Psoas muscle (tissue), 7 donors: ENCODE measurements at regions not wholly inside any gene's neighbourhood (a gene's known extent, or its start where the extent isn't known, plus 50 kb on each side); places are given as distances from the start of the nearest gene placed in this dataset.

Experiments
- ATAC-seq, 4 donors: fragments of 200-7000 bp; cut with Tn5 transposase; one replicate each; pipeline ENCODE4 v1.9.1; 2020; ENCODE audit warnings: moderate library complexity in 3 of 4, mild to moderate bottlenecking in 2 of 4
- DNase-seq, 2 donors: peaks; one replicate each; pipeline ENCODE4 v3.0.0-alpha.2; 2020
- H3K27ac ChIP-seq: fragments of 200-600 bp; one replicate; pipeline ENCODE4 v1.8.0; 2022
- H3K27me3 ChIP-seq, 3 donors: fragments of 200-600 bp in 1 of 3; one replicate each; pipeline versions ENCODE4 v1.6.1 to v1.8.0; 2013 to 2022; ENCODE audit warnings: low read length in 2 of 3, mild to moderate bottlenecking in 2 of 3, moderate library complexity in 1 of 3; ENCODE audit not compliant: insufficient read depth in 3 of 3
- H3K36me3 ChIP-seq, 2 donors: fragments of 200-600 bp in 1 of 2; one replicate each; pipeline versions ENCODE4 v1.6.1 to v1.8.0; 2013 to 2022; ENCODE audit warnings: low read depth in 1 of 2, mild to moderate bottlenecking in 1 of 2, moderate library complexity in 1 of 2; ENCODE audit not compliant: insufficient read depth in 1 of 2
- H3K4me1 ChIP-seq: fragments of 200-600 bp; one replicate; pipeline ENCODE4 v1.8.0; 2022
- H3K4me3 ChIP-seq: fragments of 200-600 bp; one replicate; pipeline ENCODE4 v1.8.0; 2022; ENCODE audit warnings: mild to moderate bottlenecking
- H3K9me3 ChIP-seq: fragments of 200-600 bp; one replicate; pipeline ENCODE4 v1.8.0; 2022
- WGBS, 3 donors: extraction: QIAGEN DNeasy Blood & Tissue Kit; methylation state at CpG; one replicate each; pipeline versions ENCODE4 v1.1.6 to v1.1.7; 2013; 5-methylcytosine and 5-hydroxymethylcytosine counted together
- intact Hi-C, 2 donors: fragments of 100-400 bp; cut with DNase I; formaldehyde crosslinking; loops; one replicate each; pipeline versions ENCODE4 v1.11.0 to v1.14.2; 2022
- TF ChIP-seq, protein P1 (sequence below): fragments of 200-600 bp; IDR thresholded peaks from one replicate; pipeline ENCODE4 v1.8.0; 2022; ENCODE audit warnings: antibody characterized with exemption
- donor health status: healthy with polysubstance abuse.
- donor health status: DM: no; HTN: no; CAD: no; lungs with moderate emphysema.
- donor health status: Bipolar disorder and iron deficiency.
- donor health status: healthy.
- donor health status: DM: yes; HTN: yes; CAD: no.
- donor health status: DM: no; HTN: no; CAD: no.
- donor health status: DM: yes; HTN: yes; CAD: no.

DNA sequence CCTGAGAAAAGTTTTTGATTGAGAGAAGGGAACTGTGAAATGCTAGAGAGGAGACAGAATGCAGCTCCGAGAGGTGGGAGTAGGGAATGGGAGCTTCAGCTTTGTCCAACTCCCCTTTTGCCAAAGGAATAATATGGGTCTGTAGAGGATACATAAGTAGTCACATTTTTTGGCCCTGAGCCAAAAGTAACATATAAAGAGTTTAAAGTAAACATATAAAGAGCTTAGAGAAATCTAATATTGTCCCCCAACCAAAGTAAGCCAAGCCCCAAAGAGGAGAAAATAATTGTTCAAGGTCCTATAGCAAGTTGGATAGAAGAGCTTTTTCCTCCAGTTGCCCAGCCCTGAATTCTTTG is 215.1 kb downstream of the TMEM114 start:
- ATAC-seq, result no peak
- DNase-seq, result no peak
- peaks cover 7% of the 10 kb centered on the region for H3K9me3 ChIP-seq
- no peaks in the 10 kb centered on the region for H3K4me1 ChIP-seq
- no peak overlapping the region for H3K27ac ChIP-seq
- no peaks in the 10 kb centered on the region for H3K27me3 ChIP-seq
- 39 to 63% (median 47%) methylated on average over 1 of the region's 1 CpG for whole genome bisulfite sequencing, 3 donors
- no peak overlapping the region for H3K4me3 ChIP-seq
- TF ChIP-seq, protein P1, sequence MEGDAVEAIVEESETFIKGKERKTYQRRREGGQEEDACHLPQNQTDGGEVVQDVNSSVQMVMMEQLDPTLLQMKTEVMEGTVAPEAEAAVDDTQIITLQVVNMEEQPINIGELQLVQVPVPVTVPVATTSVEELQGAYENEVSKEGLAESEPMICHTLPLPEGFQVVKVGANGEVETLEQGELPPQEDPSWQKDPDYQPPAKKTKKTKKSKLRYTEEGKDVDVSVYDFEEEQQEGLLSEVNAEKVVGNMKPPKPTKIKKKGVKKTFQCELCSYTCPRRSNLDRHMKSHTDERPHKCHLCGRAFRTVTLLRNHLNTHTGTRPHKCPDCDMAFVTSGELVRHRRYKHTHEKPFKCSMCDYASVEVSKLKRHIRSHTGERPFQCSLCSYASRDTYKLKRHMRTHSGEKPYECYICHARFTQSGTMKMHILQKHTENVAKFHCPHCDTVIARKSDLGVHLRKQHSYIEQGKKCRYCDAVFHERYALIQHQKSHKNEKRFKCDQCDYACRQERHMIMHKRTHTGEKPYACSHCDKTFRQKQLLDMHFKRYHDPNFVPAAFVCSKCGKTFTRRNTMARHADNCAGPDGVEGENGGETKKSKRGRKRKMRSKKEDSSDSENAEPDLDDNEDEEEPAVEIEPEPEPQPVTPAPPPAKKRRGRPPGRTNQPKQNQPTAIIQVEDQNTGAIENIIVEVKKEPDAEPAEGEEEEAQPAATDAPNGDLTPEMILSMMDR, result no peak
- intact Hi-C loops, result no loop called here
- no peaks in the 10 kb centered on the region for H3K36me3 ChIP-seq

DNA sequence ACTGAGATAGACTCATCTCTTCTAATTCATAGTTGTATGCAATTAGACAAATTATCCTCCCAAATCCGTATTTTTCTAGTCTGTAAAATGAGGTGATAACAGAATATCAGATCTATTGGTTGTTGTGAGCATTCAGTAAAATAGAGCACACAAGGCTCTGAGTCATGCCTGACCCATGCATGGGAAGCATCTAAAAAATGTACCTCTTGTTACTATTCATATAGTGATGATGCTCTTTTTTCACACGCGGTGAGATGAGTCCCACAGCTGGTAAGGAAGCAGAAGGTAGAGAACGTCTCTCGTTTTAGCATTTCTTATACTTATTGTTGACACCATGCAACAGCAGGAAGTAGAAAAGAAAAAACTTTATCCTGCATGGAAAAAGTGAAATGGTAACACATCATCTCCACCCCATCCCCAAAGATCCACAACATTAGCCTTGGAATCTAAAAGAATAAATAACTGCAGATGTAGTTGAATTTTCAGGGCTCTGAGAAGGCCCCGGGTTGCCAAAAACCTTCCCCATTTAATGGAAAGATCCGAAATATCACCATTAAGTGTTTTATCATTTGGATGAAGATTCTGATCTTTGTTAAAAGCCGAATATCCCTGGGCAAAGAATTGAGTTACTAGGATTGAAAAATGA is 215.6 kb downstream of the TMEM114 start:
- 69 to 75% (median 73%) methylated on average over 8 of the region's 8 CpGs for WGBS, 3 donors
- H3K4me1 ChIP-seq, result no peaks in the 10 kb centered on the region
- H3K27me3 ChIP-seq, result no peaks in the 10 kb centered on the region
- ATAC-seq (no peak), DNase-seq (no peak)
- H3K36me3 ChIP-seq, result no peaks in the 10 kb centered on the region
- H3K27ac ChIP-seq, result no peak overlapping the region
- H3K9me3 ChIP-seq, result peaks cover 7% of the 10 kb centered on the region
- intact Hi-C loops, result no loop called here
- no peak overlapping the region for H3K4me3 ChIP-seq
- TF ChIP-seq, protein P1, result no peak

DNA sequence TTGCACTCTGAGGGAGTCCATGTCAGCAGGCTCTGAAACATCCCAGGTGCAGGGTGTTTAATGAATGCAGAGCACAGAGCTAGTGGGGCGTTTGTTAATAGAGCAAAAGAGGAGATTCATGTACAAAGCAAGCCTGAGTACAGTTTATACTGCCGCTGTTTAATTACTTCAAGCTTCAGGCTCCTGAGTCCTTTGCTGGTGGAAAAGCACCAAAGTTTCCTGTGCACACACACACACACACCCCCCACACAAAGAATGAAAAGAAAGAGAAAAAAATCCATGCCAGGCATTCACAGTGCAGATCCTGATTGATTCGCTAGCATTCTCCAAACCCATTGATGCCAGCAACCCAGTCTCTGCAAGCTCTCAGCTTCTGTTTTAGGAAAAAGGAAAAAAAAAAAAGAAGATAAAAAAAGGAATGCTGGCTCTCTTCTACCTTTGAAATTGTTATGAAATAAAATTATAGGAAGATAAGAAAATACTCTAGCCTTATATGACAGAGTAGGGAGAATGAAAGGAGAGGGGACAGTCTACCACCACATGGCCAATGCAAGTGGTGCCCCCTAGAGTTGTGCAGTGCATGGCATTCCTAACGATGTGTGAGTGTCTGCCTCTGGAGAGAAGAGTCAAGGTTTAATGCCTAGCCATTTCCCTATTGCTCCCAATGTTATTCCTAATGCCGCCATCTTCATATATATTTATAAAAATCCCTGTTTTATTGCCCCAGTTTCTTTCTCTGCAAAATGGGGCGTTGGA is 216.5 kb downstream of the TMEM114 start:
- no peaks in the 10 kb centered on the region for H3K27me3 ChIP-seq
- H3K36me3 ChIP-seq, result no peaks in the 10 kb centered on the region
- WGBS, 3 donors, result 67 to 76% (median 69%) methylated on average over 6 of the region's 6 CpGs
- TF ChIP-seq, protein P1, result no peak
- no peak overlapping the region for H3K27ac ChIP-seq
- DNase-seq, result no peak
- H3K4me1 ChIP-seq, result no peaks in the 10 kb centered on the region
- H3K9me3 ChIP-seq, result peaks cover 7% of the 10 kb centered on the region
- intact Hi-C loops, result no loop called here
- no peak for ATAC-seq
- H3K4me3 ChIP-seq, result no peak overlapping the region

DNA sequence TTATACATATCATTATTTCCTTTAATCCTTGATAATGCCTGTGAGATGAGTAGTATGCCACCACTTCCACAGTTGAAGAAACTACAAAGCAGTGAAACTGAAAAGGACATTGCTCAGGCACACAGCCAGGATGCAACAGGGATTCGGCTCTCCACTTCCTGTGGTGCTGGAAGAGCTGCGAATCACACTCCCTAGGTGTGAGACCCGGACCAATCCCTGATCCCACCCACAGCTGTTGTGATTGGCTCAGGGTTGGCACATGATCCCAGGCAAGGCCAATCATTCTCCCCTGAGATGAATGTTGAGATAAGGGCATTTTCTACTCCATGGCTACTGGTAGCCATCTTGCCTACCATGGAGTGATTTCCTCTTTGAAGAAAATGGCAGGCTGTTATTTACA is 218.2 kb downstream of the TMEM114 start:
- H3K9me3 ChIP-seq, result peaks cover 7% of the 10 kb centered on the region
- TF ChIP-seq, protein P1, result no peak
- H3K4me3 ChIP-seq, result no peak overlapping the region
- no peaks in the 10 kb centered on the region for H3K36me3 ChIP-seq
- ATAC-seq (no peak), DNase-seq (no peak)
- WGBS, 3 donors, result 73 to 83% (median 81%) methylated on average over 3 of the region's 3 CpGs
- no peaks in the 10 kb centered on the region for H3K4me1 ChIP-seq
- no peak overlapping the region for H3K27ac ChIP-seq
- intact Hi-C loops, result no loop called here
- H3K27me3 ChIP-seq, result no peaks in the 10 kb centered on the region
